Activated CD4-positive, alpha-beta T cell treated with anti-CD3 and anti-CD28 coated beads, Interleukin-2, amount 50 U/mL, for 4 hours (primary cell): ENCODE measurements at regions not wholly inside any gene's neighbourhood (a gene's known extent, or its start where the extent isn't known, plus 50 kb on each side); places are given as distances from the start of the nearest gene placed in this dataset.

Experiments used
- DNase-seq, 2 experiments: peaks; one replicate each; pipeline ENCODE4 v3.0.0-alpha.2; 2020

- no peak for DNase-seq
Observed at GRCh38 chr2:5959836-5960820, 267.9 kb downstream of the SOX11 start.

DNA sequence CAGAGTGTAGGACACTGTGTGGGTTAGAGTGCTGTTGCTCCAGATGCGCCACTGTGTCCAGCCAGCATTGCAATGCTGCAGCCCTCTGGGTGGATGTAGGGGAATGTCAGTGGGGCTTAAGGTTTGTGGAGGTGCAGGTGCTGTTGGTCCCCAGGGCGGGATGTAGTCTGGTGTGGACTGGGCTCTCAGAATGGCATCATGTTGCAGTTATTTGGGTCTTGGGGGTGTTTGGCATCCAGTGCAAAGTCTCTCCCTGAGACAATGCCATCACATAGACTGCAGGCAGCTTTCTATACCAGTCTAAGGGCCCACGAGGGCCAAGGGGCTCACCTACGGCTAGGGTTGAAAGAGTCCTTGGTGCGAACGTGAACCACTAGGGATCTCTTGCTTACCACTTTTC is 275.3 kb downstream of the SOX11 start:
- no peak for DNase-seq

GRCh38 chr2:5969303-5969702 is 277.1 kb downstream of the SOX11 start:
- DNase-seq: no peak

- no peak for DNase-seq
Observed at GRCh38 chr2:5970347-5970746, 278.2 kb downstream of the SOX11 start.

DNA sequence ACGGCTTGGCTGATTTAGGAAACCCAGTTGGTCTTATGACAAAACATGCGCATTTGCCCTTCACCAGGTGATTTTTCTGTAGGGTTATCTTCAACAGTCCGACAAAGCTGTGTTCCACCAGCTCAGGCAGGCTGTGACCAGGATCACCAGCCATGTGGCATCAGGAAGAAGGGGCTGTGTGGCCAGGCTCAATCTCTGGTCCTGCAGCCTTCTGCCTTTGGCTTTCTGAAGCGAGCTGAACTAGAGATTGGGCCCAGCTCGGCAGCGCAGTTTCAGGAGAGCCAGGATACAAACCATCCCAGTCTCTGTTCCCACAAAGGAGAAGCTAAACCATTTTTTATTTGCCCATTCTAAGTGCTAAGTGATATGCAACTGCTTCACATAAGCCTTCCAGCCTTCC is 282.3 kb downstream of the SOX11 start:
- DNase-seq: no peak

DNA sequence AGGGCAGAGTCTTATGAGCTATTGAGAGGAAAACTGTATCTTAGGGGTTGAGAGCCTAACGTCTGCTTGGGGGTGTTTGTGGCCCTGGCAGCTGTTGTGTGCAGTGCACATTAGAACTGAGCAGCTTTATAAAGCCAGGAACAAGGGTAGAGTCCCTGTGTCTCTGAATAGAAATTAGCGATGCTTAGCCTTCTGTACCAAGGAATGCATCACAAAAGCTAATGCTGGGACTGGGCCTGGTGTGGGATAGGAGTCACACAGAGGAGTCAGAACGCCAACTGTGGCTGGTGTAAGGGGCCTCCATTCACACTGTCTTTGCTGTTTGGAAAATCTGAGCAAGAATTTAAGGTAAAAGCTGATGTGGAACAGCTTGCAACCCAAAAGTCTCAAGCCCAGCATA is 283.2 kb downstream of the SOX11 start:
- no peak for DNase-seq

DNA sequence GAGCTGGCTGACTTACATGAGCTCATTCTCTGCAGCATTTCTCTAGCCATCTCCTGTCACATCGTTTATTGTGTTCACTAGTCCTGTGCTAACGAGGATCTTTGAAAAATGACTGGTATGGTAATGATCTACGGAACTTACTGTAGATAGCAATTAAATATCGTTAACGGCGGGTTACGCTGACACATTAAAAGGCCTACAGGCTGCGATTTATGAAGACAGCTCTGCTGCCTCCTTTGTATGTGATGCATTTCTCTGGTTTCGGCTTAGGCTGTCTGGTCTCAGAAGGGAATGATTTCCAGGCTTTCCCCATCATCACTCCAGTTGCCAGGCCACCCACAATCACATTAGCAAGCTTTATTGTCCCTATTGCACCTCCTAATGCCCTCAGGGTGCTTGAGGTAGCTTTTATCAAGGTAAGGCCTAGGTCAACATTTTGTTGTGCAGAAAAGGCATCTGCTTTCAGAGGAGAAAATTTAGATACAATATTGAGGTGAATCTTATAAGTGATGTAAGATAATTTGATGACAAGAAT is 284.4 kb downstream of the SOX11 start:
- DNase-seq: no peak

- DNase-seq: no peak
Observed at GRCh38 chr2:5977477-5977876, 285.3 kb downstream of the SOX11 start.

DNA sequence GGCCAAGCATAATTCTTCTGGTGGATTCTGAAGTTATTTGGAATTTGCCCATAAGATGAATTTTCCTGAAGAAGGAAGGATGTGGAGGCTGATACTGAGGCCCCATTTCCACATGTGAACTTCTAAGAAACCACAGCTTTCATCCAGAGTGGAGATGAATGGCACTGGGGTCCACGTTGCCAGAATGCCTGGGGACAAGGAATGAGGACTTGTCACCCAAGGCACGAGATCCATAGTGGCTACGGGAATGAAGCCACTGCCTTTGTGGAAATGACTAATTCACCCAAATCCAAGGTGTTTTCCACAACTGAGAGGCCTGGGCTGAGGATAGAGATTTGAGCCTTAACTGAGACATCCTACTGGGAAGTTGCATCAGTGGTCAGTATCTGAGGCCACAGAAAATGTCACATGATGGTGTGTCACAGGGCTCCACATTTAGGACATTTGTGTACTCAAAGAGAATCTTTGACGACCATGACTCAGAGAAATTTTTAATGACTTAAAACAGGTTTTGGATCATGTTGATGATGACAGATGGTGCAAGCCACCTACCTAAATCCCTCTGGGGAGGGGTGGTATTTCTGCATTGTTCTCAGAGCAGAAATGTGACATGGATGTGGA is 286.1 kb downstream of the SOX11 start:
- DNase-seq: no peak

- no peak for DNase-seq
Observed at GRCh38 chr2:5980450-5981190, 288.4 kb downstream of the SOX11 start.

GRCh38 chr2:5982193-5982902 is 290.2 kb downstream of the SOX11 start:
- no peak for DNase-seq

DNA sequence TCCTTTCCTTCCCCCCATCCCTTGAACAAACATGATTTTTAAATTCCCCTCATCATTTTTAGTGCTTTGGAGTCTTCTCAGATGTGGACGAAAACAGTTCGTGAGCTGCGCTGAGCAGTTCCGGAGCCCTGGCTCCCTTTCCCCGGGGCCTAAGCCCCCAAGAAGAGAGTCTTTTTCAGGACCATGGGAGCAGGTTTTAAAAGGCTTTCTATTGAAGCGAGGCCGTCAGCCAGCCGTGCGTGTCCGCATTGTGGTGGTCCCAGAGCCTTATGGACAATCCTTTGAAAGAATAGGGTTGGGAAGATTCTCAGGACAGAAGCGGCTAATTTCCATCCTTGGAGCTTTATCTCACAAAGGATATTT is 290.7 kb downstream of the SOX11 start:
- no peak for DNase-seq

- no peak for DNase-seq
Observed at GRCh38 chr2:5983511-5984272, 291.5 kb downstream of the SOX11 start.

DNA sequence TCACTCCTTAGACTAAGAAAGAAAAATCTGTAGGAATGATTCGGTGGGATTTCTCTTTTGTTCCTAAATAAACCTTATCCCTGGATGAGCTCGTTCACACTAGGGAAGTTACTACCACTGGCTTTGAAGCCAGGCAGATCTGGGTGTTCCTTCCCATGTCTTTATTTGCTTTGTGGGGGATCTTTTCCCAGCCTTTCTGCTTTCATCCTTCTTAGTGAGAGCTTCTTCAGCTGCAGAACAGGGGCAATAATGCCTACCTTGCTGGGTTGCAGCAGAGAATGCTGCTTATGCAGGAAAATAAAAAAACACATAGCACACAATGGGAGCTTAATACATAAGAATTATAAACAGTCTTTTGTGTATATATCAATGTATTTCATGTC is 292.1 kb downstream of the SOX11 start:
- no peak for DNase-seq

- no peak for DNase-seq
Observed at GRCh38 chr2:5984946-5985345, 292.8 kb downstream of the SOX11 start.

GRCh38 chr2:5985536-5986385 is 293.6 kb downstream of the SOX11 start:
- no peak for DNase-seq

- no peak for DNase-seq
Observed at GRCh38 chr2:5986801-5987787, 294.9 kb downstream of the SOX11 start.

DNA sequence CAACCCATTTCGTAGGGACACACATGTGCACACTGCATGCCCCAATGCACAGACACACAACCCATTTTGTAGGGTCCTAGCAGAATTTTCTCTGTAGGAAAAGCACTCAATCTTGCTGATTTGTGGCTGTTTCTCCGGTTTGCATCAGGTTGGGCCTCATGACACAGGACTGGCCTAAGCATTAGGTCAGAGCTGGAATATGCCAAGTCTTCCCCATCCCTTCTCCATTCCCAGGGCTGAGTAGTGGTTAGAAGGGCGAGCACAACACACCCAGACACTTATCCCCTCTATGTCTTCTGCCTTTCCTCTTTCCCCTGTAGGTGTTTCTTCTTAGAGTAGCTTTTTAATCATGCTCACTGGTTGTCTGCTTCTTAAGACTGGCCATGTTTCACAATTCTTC is 295.9 kb downstream of the SOX11 start:
- DNase-seq: no peak

GRCh38 chr2:5990086-5990485 is 297.9 kb downstream of the SOX11 start:
- DNase-seq: no peak
